SK-N-SH (cell line): ENCODE measurements at regions not wholly inside any gene's neighbourhood (a gene's known extent, or its start where the extent isn't known, plus 50 kb on each side); places are given as distances from the start of the nearest gene placed in this dataset.

Experiments
- CTCF ChIA-PET: fragments of 300-600, 350-600 bp; formaldehyde crosslinking; extraction: SDS; loops from one replicate; lab custom pipeline; 2021; lab: Yijun Ruan, JAX
- POLR2A ChIA-PET: fragments of 350-600 bp; sonication (Branson Sonifier 250); formaldehyde crosslinking; extraction: SDS; loops from one replicate; lab custom pipeline; 2020; ENCODE audit warnings: antibody characterized with exemption, inconsistent platforms; lab: Yijun Ruan, JAX
- DNase-seq: peaks from one replicate; pipeline ENCODE4 v3.0.0; 2012
- H2AFZ ChIP-seq: fragments of 200-600 bp; sonication (generic); 2 replicates; pipeline ENCODE4 v1.8.1; 2016; ENCODE audit warnings: antibody characterized with exemption, mild to moderate bottlenecking, low read depth
- H3F3A ChIP-seq: fragments of 200-600 bp; sonication (generic); replicated peaks from 2 replicates; pipeline ENCODE3; 2016; ENCODE audit warnings: antibody characterized with exemption, mild to moderate bottlenecking; ENCODE audit not compliant: insufficient read depth
- H3K27ac ChIP-seq, 2 experiments: fragments of 200-500 bp in 1 of 2; fragments of 200-600 bp in 1 of 2; sonication (Bioruptor generic) in 1 of 2; sonication (generic), shearing (Covaris generic) in 1 of 2; 2 replicates each; pipeline versions ENCODE4 v1.5.1 to v1.6.1; 2014 to 2016; ENCODE audit warnings: low read depth in 2 of 2, inconsistent platforms in 1 of 2, low read length in 1 of 2, mild to moderate bottlenecking in 1 of 2, mixed read lengths in 1 of 2
- H3K27me3 ChIP-seq: fragments of 200-600 bp; sonication (generic), shearing (Covaris generic); 2 replicates; pipeline ENCODE4 v1.6.1; 2016; ENCODE audit warnings: mixed run types; ENCODE audit not compliant: insufficient read depth
- H3K36me3 ChIP-seq, 2 experiments: fragments of 200-500 bp in 1 of 2; fragments of 200-600 bp in 1 of 2; sonication (Bioruptor generic) in 1 of 2; sonication (generic) in 1 of 2; replicated peaks in 1 of 2; 2 replicates each; pipeline versions ENCODE3 to v1.5.1; 2014 to 2016; ENCODE audit warnings: low read length in 1 of 2, mild to moderate bottlenecking in 1 of 2; ENCODE audit not compliant: insufficient read depth in 2 of 2, control insufficient read depth in 1 of 2
- H3K4me1 ChIP-seq, 2 experiments: fragments of 200-500 bp in 1 of 2; fragments of 200-600 bp in 1 of 2; sonication (Bioruptor generic) in 1 of 2; sonication (generic), shearing (Covaris generic) in 1 of 2; 2 replicates each; pipeline versions ENCODE4 v1.5.1 to v1.6.1; 2014 to 2016; ENCODE audit warnings: low read depth in 1 of 2, low read length in 1 of 2, mixed run types in 1 of 2; ENCODE audit not compliant: insufficient read depth in 2 of 2, control insufficient read depth in 1 of 2
- H3K4me2 ChIP-seq: fragments of 200-600 bp; sonication (generic), shearing (Covaris generic); 2 replicates; pipeline ENCODE4 v1.6.1; 2017; ENCODE audit warnings: mixed run types
- H3K4me3 ChIP-seq, 2 experiments: fragments of 200-500 bp in 1 of 2; fragments of 200-600 bp in 1 of 2; sonication (Bioruptor generic) in 1 of 2; sonication (generic), shearing (Covaris generic) in 1 of 2; 2 replicates each; pipeline versions ENCODE4 v1.5.1 to v1.8.1; 2014 to 2016; ENCODE audit warnings: low read depth in 2 of 2, inconsistent platforms in 1 of 2, low read length in 1 of 2, mild to moderate bottlenecking in 1 of 2, mixed read lengths in 1 of 2, moderate library complexity in 1 of 2
- H3K79me2 ChIP-seq: fragments of 200-600 bp; sonication (generic); 2 replicates; pipeline ENCODE4 v1.8.1; 2017; ENCODE audit warnings: mild to moderate bottlenecking; ENCODE audit not compliant: insufficient read depth
- H3K9ac ChIP-seq: fragments of 200-600 bp; sonication (generic); 2 replicates; pipeline ENCODE4 v1.6.1; 2017; ENCODE audit warnings: mixed run types
- H3K9me2 ChIP-seq: fragments of 200-600 bp; sonication (generic); 2 replicates; pipeline ENCODE4 v1.6.1; 2017; ENCODE audit warnings: mixed run types
- H3K9me3 ChIP-seq: fragments of 200-600 bp; sonication (generic); 2 replicates; pipeline ENCODE4 v1.6.1; 2017; ENCODE audit warnings: mixed run types, mild to moderate bottlenecking, moderate library complexity
- H4K20me1 ChIP-seq: fragments of 200-600 bp; sonication (generic); 2 replicates; pipeline ENCODE4 v1.6.1; 2017; ENCODE audit warnings: mild to moderate bottlenecking, mixed run types; ENCODE audit not compliant: insufficient read depth
- EZH2phosphoT487 ChIP-seq: fragments of 200-600 bp; sonication (generic); IDR thresholded peaks from 2 replicates; pipeline ENCODE4 v1.6.1; 2017; ENCODE audit warnings: low read depth, mixed run types, mild to moderate bottlenecking, antibody characterized with exemption, moderate library complexity, borderline replicate concordance
- FOSL2 ChIP-seq: IDR thresholded peaks from 2 replicates; pipeline ENCODE4 v1.4.0; 2012; ENCODE audit warnings: low read depth, mild to moderate bottlenecking, moderate library complexity, borderline replicate concordance
- MEF2A ChIP-seq: IDR thresholded peaks from 2 replicates; pipeline ENCODE4 v1.4.0; 2012; ENCODE audit warnings: low read depth, borderline replicate concordance
- MXI1 ChIP-seq: IDR thresholded peaks from 2 replicates; pipeline ENCODE4 v1.6.1; 2012; ENCODE audit warnings: mild to moderate bottlenecking, low read depth, low read length, improper control_type of control experiment
- NFIC ChIP-seq: IDR thresholded peaks from 2 replicates; pipeline ENCODE4 v1.4.0; 2012; ENCODE audit warnings: borderline replicate concordance
- NRF1 ChIP-seq: IDR thresholded peaks from 2 replicates; pipeline ENCODE4 v1.6.1; 2012; ENCODE audit warnings: low read depth, mild to moderate bottlenecking, low read length
- POLR2AphosphoS5 ChIP-seq: IDR thresholded peaks from 2 replicates; pipeline ENCODE4 v1.6.1; 2012; ENCODE audit warnings: low read depth, low read length
- RXRA ChIP-seq: IDR thresholded peaks from 2 replicates; pipeline ENCODE4 v1.4.0; 2012; ENCODE audit warnings: low read depth, mild to moderate bottlenecking, borderline replicate concordance
- SIN3A ChIP-seq: IDR thresholded peaks from 2 replicates; pipeline ENCODE4 v1.6.1; 2012; ENCODE audit warnings: low read depth, mild to moderate bottlenecking, low read length, moderate library complexity, borderline replicate concordance
- SMC3 ChIP-seq: IDR thresholded peaks from 2 replicates; pipeline ENCODE4 v1.6.1; 2012; ENCODE audit warnings: low read depth, low read length, improper control_type of control experiment
- TAF1 ChIP-seq: IDR thresholded peaks from 2 replicates; pipeline ENCODE4 v1.6.1; 2012; ENCODE audit warnings: low read depth, mild to moderate bottlenecking, low read length, moderate library complexity, borderline replicate concordance
- TEAD4 ChIP-seq: IDR thresholded peaks from 2 replicates; pipeline ENCODE4 v1.4.0; 2012; ENCODE audit warnings: mild to moderate bottlenecking, borderline replicate concordance; ENCODE audit not compliant: insufficient read depth
- WGBS: methylation state at CpG from one replicate; pipeline ENCODE4 v1.1.6; 2017; ENCODE audit warnings: low lambda C conversion rate; 5-methylcytosine and 5-hydroxymethylcytosine counted together
- TF ChIP-seq, protein P1 (sequence below): fragments of 150-350 bp; IDR thresholded peaks from 2 replicates; pipeline ENCODE4 v1.6.1; 2016; ENCODE audit warnings: mild to moderate bottlenecking, low read depth, low read length
- TF ChIP-seq, protein P2 (sequence below): IDR thresholded peaks from 2 replicates; pipeline ENCODE4 v1.4.0; 2012; ENCODE audit warnings: low read depth

DNA sequence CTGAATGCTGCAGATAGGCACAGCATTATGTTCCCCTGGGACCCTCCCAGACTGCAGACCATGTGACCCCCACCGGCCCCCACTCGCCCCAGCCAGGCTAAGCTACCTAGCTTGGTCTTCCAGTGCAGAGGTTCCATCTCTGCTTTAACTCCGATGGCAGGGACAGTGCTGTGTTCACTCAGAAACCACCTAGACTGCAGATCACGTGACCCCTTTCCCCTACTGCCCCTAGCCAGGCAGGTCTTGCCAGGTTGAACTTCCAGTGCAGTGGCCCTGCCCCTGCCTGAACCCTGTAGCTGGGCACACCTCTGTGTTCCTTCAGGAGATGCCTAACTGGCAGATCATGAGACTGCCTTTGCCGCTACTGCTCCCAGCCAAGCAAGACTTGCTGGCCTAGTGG, 1116.2 kb downstream of the FLRT2 start:
- CTCF ChIA-PET, result interaction anchor here (1.7 kb wide), 1 partner anchor 8 kb away, joined by 14 read pairs; no protein-coding TSS in a partner anchor
- TF ChIP-seq EZH2phosphoT487, result no peak
- no peak for TF ChIP-seq TAF1
- TF ChIP-seq POLR2AphosphoS5, result no peak
- no peak for TF ChIP-seq TEAD4
- TF ChIP-seq, protein P1, sequence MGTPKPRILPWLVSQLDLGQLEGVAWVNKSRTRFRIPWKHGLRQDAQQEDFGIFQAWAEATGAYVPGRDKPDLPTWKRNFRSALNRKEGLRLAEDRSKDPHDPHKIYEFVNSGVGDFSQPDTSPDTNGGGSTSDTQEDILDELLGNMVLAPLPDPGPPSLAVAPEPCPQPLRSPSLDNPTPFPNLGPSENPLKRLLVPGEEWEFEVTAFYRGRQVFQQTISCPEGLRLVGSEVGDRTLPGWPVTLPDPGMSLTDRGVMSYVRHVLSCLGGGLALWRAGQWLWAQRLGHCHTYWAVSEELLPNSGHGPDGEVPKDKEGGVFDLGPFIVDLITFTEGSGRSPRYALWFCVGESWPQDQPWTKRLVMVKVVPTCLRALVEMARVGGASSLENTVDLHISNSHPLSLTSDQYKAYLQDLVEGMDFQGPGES, result no peak
- TF ChIP-seq, protein P2, sequence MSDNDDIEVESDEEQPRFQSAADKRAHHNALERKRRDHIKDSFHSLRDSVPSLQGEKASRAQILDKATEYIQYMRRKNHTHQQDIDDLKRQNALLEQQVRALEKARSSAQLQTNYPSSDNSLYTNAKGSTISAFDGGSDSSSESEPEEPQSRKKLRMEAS, result no peak
- TF ChIP-seq MEF2A, result no peak
- TF ChIP-seq FOSL2, result no peak
- TF ChIP-seq MXI1, result no peak
- TF ChIP-seq NRF1, result no peak
- TF ChIP-seq SMC3, result no peak
- TF ChIP-seq, all 33 proteins: peak for 0
- H4K20me1 ChIP-seq, result no peaks in the 10 kb centered on the region

DNA sequence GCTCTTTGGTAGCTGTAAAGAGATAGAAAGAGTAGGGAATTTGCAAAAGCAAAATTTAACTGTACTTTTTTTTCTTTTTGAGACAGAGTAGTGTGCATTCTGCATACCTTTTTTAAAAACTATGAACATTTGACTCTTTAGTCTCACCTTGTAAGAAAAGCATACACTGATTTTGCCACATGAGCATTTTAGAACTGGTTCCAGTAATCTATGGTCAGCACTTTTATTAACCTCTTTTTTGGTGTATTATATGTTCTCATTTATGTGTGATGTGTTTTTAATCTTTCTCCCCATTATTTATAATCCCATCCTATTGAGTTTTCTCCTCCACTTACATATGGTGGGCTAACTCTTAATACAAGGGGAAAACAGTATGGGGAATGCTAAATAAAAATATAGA, 1111.4 kb downstream of the FLRT2 start:
- TF ChIP-seq NFIC (no peak), SMC3 (no peak), SIN3A (no peak), RXRA (no peak)
- TF ChIP-seq, protein P1, result no peak

More for the DNA sequence above, 1116.2 kb downstream of the FLRT2 start:
- Histone ChIP-seq H3K36me3 (no peaks in the 10 kb centered on the region), H3K4me1 (no peaks in the 10 kb centered on the region), H3K4me3 (no peak overlapping the region), H3K27ac (no peak overlapping the region), H2AFZ (no peak overlapping the region), H3K4me2 (no peak overlapping the region), H3K9me3 (no peaks in the 10 kb centered on the region), H3K9me2 (no peaks in the 10 kb centered on the region), H3K79me2 (no peaks in the 10 kb centered on the region), H3F3A (no peaks in the 10 kb centered on the region), H3K9ac (no peak overlapping the region), H3K27me3 (no peaks in the 10 kb centered on the region)
- DNase-seq, result no peak
- POLR2A ChIA-PET, result no interaction called here
- 44% methylated on average over 2 of the region's 5 CpGs for WGBS

More for the DNA sequence above, 1111.4 kb downstream of the FLRT2 start:
- ChIA-PET POLR2A (no interaction called here), CTCF (interaction anchor here (1.6 kb wide), 1 partner anchor 13 kb away, joined by 8 read pairs; no protein-coding TSS in a partner anchor)
- Histone ChIP-seq H3K4me2 (no peak overlapping the region), H3K9me3 (no peaks in the 10 kb centered on the region), H3K27ac (no peak overlapping the region), H2AFZ (no peak overlapping the region), H3K4me1 (no peaks in the 10 kb centered on the region), H4K20me1 (no peaks in the 10 kb centered on the region), H3K4me3 (no peak overlapping the region), H3K36me3 (no peaks in the 10 kb centered on the region), H3F3A (no peaks in the 10 kb centered on the region), H3K9ac (no peak overlapping the region), H3K27me3 (no peaks in the 10 kb centered on the region), H3K79me2 (no peaks in the 10 kb centered on the region), H3K9me2 (no peaks in the 10 kb centered on the region)
- DNase-seq, result no peak
